ENCODE measurements at regions not wholly inside any gene's neighbourhood (a gene's known extent, or its start where the extent isn't known, plus 50 kb on each side); places are given as distances from the start of the nearest gene placed in this dataset.

DNA sequence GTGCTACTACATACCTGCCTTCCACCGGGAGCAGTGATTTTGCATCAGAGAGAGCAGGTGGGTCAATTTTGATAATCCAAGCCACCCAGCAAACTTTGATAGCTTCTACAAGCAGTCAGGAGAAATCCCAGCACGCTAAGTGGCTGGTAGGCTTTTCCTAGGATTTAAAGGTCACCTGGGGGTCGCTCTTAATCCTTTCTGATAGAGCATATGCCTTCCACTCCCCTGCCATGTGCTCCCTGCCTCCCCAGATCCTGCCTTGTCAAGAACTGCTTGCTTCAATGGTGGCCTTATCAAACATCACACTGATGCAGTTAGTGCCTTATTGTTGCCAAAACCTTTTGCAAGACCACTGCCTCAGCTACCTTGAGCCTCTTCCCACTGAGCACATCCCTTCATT lies 462.3 kb upstream of the MEX3C start:
- no peak for DNase-seq

DNA sequence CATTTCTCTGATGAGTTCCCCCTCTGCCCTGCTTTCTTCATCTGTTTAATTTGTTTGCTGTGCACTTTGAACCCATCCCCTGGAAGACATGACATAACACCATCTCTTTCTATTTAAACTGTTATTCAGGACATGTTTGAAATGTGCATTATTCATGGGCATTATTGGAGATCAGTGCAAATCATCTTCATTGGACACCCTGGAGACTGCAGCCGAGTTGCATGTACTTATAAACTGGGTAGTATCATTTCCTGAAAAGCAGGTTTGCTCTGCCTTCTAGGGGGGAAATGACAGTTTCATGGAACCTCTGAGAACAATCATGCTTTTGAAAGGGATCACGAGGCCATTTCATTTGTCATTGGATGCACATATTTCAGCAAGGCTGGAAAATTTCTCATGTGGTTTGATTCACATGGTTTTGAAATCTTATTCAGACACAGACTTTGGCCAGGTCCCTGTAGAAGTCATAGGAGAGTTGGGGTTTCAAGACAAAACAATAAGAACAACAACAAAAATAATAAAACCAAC lies 462.8 kb upstream of the MEX3C start:
- no peak for DNase-seq

DNA sequence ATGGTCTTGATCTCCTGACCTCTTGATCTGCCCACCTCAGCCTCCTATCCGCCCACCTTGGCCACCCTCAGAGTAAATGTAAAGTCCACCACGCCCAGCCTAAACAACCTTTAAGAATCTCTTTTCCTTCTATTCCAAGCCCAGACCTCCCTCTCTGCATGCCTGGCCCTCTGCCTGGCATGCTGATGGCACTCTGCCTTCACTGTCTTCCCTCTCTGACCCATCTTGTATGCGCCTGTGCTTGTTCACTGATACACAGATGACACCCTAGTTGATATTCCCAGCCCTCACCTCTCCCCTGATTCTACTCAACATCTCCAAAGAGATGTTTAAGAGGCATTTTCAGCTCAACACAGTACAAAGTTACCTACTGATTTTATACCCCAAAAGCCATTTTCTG lies 466.8 kb upstream of the MEX3C start:
- DNase-seq, result no peak

DNA sequence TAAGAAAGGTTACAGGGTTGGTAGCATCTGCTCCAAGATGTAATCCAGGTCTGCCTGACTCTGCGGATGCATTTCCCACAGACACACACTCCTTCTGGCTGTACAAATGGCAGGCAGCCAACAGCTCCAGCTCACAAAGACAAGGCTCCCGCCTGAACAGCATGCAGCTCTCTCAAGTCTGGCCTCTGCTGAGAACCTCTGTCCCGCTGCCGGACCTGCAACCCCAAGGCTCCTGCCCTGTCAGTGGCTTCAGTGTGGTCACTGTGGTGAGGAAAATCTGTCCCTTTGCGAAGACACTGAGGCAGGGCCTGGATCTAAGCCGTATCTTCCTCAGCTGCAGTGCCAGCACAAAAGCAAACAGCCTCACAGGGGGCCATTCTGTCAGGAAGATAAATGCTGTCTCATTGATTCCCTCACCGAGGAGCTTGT lies 469.3 kb upstream of the MEX3C start:
- DNase-seq, result no peak

DNA sequence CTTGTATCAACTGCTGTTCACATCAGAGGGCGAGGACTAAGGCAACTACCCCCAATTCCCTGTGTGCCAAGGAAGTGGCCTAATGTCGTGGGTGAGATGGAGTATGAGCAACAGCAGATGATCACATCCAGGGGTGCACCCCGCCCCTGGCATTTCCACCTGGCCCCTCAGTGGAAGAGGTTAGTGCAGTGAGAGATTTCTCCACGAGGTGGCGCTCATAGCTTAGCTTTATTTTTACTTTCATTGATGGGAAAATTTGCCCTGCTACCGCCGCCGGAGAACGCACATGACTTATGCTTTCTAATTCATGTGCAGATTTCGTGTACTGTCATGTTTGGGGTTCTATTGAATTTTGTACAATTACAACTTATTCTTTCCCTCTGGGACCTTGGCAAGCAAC lies 470.6 kb upstream of the MEX3C start:
- peak; percentile 34 for DNase-seq

DNA sequence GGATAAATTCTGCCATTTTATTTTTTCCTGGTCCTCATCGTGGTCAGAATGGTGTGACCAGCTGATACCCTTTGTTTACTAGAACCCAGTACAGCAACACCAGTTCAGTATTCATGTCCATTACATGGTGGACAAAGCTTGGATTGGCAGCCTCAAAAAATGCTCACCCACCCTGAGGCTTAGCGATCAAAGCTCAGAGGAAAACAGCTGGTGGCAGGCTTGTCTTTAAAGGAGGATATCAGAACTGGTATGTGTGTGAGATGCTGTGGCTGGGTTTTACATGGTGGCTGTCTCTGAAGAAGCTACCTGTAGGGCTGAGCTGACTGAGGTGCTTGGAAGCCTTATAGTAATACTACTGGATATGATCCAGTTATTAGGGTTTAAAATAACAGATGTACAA lies 471.1 kb upstream of the MEX3C start:
- DNase-seq, result no peak

DNA sequence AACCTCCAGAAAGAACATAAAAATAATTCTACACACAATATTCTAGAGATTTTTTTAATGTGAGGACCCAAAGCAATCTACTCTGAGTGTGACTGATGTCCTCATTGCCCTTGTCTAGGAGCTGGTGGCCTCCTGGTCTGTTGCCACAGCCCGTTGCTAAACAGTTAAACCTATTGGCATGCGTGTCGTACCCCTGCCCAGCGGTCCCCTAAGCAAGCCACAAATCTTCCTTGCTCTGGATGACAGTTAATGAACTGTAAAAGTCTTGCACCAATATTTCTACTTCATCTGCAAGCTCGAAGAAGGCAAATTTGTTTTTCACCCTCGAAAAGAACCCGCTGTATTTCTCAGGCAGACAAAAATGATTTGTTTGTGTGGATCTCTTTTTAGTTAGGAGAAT lies 489.1 kb upstream of the MEX3C start:
- no peak for DNase-seq

DNA sequence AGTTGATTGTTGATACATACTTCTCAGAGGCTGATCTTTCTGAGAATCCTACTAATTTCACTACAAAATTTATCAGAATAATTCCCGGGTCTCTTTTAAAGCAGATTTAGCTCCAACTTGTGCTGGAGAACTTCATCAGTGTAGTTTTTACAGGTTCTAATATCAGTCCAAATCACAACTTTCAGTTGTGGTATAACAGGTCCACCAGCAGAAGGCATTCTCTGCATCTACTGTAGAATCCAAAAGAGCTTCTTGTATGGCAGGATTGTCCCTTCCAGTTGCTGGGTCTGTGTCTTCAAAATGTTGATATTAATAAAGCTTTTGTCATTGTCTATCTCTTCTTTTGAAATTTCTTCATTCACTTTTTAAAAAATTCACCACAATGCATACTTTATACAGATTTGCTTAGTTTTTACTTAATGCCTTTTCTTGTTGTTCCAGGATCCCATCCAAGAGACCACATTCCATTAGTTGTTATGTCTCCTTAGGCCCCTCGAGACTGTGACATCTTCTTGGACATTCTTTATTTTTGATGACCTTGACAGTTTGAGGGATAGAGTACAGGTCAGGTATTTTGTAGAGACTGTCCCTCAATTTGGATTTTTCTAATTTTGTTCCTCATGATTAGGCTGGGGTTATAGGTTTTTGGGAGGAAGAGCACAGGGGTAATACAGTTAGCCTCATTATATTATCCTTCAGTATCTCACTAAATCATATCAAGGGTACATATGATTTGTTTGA lies 490.5 kb upstream of the MEX3C start:
- no peak for DNase-seq

DNA sequence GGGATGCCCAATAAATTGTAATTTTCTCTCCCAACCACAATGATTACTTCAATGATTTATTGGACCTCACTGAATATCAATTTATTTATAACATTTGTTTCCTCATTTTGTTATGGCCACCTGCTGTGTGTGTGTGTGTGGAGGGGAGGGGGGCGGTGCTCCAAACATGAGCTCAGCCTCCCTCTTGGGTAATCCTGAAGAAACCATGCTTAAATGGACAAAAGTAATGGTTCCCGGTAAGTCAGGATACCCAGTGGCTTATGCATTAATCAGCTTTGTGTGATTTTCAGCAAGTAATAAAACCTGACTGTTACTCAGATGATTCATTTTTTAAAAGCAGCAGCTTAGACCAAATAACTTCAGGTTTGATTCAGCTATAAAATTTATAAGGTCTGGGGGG lies 495.1 kb upstream of the MEX3C start:
- DNase-seq, result no peak

DNA sequence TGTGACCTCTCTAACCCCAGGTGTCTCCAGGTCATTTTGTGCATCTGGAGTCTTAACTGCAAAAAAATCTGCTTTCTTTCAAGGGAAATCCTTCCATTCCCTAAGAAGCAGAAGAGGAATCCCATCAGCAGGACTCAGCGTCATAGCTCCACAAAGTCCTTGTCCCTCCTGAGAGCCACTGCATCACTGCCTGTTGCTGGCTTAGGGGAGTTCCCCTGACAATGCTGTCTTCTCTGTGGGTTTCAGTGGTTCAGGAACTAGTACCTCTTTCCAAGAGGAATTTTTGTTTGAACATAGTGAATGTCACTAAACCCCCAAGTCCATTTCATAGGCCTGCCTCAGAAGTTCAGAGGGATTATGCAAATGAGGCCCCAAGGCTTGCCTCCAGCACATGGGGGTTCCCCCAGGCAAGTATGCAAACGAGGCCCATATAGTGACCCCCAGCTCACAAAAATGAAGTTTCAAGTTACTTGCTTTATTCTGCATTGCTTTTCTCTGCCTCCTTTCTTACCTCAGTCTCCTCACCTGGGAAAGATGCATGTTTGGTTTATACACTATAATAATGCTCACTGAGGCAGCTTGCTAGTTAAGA lies 513.9 kb upstream of the MEX3C start:
- DNase-seq, result no peak

DNA sequence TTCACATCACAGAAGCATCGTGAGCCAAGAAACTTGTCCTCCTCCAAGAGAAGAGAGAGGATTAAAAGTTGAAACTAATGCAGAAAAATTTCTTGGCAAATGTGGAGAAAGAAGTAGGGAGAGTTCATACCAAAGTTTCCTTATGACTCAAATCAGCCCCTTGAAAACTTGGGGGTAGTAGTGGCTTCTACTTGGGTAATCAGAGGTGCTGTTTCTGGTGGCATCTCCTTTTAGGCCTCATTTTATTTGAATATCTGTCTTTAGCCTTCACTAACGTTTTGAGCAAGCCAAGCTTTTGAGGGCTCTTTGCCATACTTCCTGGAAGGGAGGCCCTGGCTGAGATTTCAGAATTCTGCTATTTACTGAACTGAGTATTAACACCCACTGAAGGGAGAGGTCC lies 515.3 kb upstream of the MEX3C start:
- DNase-seq, result no peak

DNA sequence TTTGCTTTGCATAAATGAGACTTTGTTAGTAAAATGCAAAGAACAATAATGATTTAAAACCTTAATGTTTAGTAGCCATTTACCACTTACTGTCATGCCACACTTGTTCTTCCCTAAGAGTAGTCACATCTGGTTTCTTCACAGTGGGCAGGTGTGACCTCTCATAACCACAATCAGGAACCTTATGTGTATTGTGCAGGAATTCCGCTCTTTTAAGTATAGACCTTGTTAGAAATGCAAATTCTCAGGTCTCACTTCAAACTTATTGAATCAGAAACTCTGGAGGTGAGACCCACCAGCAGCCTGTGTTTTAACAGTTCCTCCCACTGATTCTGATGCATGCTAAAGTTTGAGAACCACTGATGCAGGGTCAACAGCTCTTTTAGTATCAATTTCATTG lies 518.8 kb upstream of the MEX3C start:
- no peak for DNase-seq

DNA sequence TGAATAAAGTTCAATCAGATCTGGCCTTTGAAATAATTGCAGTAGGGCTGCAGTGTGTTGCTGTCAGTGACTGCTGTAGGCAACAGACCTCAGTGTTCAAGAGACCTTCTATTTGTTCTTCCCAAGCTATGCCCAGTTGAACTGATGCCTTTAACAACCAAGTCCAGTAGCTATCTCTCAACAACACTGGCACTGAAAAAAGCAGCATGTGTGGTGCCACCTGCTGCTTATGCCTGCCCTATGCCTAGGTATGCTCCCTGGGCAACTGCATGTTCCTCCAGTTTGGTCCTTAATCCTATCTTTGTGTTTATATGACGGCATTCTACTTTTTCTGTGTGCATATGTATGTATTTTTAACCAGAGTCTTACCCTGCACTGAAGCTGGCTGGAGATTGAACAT lies 523.9 kb upstream of the MEX3C start:
- no peak for DNase-seq

DNA sequence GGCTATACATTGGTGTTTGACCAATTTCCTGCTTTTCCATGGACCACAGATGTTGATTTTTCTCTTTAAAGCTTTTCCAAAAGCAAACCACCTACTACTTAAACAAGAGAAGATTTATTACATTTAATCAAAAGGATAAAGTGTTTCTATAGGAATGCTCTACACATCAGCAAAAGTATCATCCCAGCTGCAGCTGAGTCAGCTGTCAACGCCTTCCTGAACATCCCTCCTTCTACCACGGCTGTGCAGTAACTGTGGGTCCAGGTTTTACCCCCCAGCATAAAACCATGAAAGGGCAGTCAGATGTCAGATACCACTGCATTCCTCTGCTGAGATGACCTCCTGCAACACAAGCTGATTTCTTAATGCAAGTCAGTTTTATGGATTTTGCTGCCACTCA lies 524.5 kb upstream of the MEX3C start:
- DNase-seq, result no peak

DNA sequence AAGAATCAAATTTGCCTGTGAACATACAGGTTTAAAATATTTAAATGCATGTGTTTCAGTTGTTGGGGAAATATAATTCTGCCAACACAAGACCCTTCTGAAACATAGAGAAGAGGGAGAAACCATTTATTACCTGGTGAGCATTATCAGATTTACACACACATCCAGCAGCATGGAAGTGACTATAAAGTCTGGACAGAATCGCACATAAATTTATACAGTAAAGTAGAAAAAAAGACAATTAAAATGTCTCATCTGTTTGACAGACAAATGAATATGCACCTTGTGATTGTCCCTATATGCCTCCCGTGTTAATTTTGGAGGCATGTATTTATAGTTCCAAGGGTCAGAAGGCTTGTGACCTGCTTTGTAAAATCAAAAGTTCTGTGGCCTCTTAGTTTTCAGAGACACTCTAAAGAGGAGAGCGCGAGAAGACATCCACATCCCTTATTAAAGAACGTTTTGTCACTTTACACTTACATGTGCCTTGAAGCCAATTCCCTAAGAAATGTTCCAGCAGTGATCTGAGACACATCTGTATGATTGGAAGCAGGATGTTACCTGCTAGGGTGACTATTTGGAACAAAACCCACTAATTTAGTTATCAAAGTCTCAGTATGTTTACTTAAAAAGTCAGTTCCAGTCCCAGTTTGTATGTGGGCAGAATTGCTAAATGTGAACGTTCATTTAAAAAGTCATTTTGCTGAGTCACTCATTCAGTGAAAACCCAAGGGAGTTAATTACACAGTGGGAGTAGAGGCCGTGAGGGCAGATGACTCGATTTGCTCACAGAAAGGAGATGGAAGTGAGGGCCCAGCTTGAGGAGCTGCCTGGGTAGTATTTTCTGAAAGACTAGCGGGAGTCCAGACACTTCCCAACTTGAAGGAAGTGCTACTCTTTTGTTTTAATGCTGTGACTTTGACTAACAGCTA lies 527.6 kb upstream of the MEX3C start:
- DNase-seq, result no peak

DNA sequence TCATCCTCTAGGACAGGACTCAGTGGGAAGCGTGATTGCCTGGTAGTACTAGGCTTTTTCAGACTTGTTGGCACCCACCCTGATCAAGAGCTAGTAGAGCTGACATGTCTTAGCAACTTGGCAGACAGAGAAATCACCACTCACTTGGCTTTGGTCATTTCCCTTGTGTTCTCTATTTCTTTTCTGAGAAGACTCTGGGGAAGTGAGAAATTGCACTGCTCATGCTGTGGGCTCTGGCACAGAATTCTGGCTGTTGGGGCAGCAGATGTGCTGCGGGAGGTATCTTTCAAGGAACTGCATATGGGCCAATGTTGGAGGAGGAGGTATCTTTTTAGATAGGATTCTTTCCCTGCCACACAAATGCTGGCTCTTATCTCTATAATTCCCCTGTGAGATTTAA lies 529.1 kb upstream of the MEX3C start:
- DNase-seq, result no peak

DNA sequence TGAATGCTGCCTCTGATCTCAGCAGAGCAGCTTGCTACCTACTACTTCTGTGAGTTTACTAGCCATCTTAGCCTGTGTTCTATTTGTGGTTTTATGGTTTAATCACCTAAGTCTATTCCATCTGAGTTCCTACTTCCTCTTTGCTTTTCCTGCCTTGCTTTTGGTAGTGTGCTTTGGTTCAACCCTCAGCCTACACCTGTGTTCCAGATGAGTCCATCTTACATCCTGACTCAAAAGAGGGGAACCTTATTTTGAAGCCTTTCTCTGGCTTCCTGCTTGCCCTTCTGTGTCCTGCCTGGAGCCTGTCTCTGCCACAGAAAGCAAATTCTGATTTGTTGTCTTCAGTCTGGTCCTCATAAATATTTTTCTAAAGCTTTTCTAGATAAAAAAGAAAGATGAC lies 530.3 kb upstream of the MEX3C start:
- DNase-seq, result no peak

DNA sequence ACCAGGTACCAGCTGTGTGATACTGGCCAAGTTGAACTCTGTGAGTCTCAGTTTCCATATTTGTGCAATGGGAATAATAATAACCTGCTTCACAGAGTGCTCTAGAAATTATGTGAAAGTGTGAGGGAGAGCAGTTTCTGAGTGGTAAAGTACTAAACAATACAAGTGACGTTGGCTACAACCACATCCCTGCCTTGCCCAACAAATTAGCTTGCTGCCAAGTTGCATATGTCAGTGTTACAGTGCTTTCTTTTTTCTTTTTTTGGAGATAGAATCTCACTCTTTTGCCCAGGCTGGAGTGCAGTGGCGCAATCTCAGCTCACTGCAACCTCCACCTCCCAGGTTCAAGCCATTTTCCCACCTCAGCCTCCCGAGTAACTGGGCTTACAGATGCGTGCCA lies 533.6 kb upstream of the MEX3C start:
- DNase-seq, result no peak

DNA sequence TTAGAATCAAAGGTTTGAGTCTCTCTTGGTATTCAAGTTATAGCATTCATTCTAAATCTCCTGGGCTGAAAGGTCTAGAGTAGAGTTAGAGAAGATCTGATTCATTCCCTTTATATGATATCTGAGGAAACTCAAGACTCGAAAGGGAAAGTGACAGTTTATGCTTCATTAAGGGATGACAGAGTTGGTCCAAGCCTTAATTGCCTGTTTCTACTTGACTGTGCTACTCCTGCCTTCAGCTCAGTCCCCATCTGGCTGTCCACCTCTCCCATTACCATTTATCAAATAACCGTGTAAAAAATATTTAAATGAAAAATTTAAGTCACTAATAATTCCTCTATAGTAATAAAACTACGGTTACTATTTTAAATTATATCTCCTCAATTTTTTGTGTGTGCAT lies 537.1 kb upstream of the MEX3C start:
- DNase-seq, result no peak

DNA sequence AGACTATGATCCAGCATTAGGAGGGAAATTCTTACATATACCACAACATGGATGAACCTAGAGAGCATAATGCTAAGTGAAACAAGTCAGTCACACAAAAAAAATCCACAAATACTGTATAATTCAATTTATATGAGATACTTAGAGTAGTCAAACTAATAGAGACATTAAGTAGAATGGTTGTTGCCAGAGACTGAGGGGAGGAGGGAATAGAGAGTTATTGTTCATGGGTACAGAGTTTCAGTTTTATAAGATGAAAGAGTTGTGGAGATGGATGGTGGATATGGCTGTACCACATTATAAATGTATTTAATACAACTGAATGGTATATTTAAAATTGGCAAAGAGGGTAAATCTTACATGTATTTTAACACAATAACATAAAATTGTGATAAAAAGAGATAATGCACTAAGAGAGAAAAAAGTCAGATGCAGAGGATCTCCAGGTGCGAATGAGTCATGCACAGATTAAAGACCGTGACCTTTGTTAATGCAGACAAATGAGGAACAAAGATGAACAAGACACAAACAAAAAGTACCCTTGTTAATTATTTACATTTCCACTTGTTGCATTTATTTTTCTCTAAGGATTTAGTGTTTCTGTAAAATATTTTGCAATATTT lies 541.7 kb upstream of the MEX3C start:
- no peak for DNase-seq

DNA sequence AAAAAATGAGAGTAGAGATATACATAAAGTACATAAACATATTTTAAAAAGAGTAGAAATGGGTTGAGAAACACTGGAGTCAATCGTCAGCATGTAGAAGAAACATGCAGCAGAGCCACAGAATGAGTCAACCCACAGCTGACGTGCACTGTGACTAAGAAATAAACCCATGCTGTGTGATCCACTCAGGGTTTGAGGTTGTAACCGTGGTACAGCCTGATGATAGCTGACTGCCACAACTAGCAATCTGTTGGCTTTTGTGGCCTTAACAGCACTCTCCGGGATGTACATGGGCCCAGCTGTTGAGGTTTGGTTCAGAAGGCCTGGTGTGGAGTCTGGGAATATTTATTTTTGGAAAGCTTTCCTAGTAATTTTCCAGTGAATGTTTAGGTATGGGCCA lies 554.4 kb upstream of the MEX3C start:
- no peak for DNase-seq

DNA sequence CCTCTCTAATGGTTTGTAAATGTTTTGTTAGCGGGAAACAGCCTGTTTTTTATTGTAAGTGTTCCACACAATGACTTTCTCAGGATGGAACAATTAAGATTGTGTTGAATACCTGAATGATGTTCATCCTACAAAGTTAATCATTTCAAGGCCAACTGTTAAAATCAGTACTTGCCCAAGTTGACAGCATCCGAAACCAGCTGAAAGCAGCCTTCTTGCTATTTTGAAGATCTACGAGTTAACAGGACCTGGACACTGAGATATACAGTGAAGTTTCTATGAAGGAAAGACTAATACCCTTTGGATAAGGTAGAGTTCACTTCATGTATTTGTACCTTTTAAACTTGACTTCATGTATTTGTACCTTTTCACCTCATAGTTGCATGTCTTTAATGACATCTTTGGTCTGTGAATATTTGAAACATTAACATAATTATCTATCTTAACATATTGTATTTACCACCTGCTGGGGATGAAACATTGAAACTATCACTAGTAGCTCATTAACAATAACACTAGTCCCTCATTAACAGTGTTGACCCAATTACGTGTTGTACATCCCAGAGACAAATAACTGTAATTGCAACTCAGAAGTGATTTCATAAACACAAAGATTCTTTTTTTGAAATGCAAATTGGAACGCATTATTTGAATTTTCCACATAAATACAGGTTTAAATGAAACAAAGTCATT lies 556.0 kb upstream of the MEX3C start:
- DNase-seq, result no peak

DNA sequence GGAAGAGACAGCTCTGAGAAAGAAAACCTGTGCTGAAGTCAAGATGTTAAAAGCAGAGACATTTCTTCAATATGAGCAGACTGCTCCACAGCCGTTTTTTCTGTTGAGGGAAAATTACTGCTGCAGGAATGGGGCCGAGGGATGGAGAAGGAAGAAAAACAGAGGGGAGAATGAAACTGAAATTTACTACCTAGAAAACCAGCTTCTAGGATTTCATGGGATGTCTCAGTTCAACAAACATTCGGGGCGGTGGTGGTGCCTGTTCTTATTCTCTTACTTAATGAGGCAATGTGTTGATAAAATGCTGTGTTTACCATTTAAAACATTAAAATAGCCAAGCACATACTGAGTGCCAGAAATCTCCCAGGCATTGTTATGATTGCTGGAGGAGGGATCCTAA lies 557.1 kb upstream of the MEX3C start:
- DNase-seq, result no peak

Data from NCI-H1048 (cell line).